ENCODE measurements at regions not wholly inside any gene's neighbourhood (a gene's known extent, or its start where the extent isn't known, plus 50 kb on each side); places are given as distances from the start of the nearest gene placed in this dataset.

DNA sequence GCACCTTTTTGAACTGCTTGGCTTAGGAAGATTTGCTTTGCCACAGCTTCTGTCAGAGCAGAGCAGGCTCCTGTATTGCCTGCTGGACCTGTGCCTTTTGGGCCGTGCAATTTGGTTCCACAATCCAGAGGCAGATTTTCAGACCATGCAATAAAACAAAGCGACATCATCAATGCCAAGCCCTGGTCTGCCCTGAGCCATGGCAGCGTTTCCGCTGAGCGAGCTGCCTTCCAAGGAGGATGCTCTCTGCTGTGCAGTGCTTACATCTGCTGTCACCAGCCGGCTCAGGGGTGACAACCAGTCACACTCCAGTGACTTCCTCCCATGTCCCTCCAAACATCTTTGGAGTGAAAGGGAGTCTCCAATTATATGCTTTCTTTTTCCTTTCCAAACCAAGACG is 282.2 kb downstream of the CDH26 start:
- DNase-seq (ENCODE audit: low read depth in 2 of 2, low spot score in 1 of 2), result no peak

DNA sequence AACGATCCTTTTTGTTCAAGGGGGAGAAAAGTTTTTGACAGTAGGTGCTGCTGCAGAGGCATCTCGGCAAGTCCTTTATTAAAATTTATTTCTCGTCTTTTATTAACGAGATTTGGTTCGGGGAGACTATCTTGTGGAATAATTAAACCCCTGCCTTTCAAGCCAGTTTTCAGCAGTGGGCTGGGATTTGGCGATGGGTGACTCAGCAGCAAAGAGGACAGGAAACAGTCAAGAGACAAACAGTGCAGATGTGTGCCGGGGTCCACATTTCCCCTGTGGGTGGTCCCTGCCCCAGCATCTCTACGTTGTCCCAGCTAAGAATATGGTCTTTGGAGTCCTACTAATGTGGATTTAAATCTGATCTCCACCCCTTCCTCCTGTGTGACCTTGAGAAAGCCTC is 282.8 kb downstream of the CDH26 start:
- no peak for DNase-seq (ENCODE audit: low read depth in 2 of 2, low spot score in 1 of 2)

- no peak for DNase-seq (ENCODE audit: low read depth in 2 of 2, low spot score in 1 of 2)
Measured at GRCh38 chr20:60242836-60243505, 284.7 kb downstream of the CDH26 start.

GRCh38 chr20:60244373-60245146 is 286.3 kb downstream of the CDH26 start:
- no peak for DNase-seq (ENCODE audit: low read depth in 2 of 2, low spot score in 1 of 2)

DNA sequence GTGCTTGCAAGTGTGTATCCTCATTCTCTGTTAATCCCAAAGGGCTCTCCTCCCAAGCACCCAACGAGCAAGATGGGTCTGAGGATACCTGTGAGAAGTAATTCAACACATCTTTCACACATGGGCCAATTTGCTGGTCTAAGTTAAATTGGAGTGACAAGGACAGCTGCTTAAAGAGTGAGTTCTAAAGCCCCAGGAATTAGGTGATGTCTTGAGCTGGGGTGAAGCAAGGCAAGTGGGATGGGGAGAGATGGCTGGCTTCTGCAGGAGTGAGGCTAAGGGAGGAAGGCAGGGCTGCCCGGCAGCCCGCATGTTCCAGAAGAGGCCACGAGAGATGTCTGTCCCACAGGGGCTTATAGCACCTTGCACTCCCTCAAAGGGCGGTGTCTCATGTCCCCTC is 288.5 kb downstream of the CDH26 start:
- DNase-seq (ENCODE audit: low read depth in 2 of 2, low spot score in 1 of 2), result no peak

GRCh38 chr20:60249436-60249835 is 291.2 kb downstream of the CDH26 start:
- DNase-seq (ENCODE audit: low read depth in 2 of 2, low spot score in 1 of 2), result no peak

DNA sequence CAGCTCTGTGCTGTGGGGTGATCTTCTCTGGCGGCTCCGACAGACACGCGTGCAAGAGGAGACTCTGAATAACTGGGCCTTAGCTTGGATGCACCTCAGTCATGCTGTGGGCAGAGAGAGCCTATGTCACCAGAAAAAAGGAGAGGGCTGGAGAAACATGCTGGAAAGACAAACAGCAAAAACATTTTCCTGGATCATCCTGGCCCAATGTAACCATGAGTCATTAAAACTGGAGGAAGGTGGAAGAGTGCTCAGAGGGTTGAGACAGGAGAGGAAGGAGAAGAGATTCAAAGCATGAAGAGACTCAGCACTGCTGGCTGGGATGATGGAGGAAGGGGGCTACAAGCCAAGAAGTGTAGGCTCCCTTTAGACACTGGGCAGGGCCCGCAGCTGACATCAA is 292.0 kb downstream of the CDH26 start:
- DNase-seq (ENCODE audit: low read depth in 2 of 2, low spot score in 1 of 2), result no peak

GRCh38 chr20:60252866-60253265 is 294.6 kb downstream of the CDH26 start:
- DNase-seq (ENCODE audit: low read depth in 2 of 2, low spot score in 1 of 2), result no peak

GRCh38 chr20:60253471-60253870 is 295.2 kb downstream of the CDH26 start:
- no peak for DNase-seq (ENCODE audit: low read depth in 2 of 2, low spot score in 1 of 2)

DNA sequence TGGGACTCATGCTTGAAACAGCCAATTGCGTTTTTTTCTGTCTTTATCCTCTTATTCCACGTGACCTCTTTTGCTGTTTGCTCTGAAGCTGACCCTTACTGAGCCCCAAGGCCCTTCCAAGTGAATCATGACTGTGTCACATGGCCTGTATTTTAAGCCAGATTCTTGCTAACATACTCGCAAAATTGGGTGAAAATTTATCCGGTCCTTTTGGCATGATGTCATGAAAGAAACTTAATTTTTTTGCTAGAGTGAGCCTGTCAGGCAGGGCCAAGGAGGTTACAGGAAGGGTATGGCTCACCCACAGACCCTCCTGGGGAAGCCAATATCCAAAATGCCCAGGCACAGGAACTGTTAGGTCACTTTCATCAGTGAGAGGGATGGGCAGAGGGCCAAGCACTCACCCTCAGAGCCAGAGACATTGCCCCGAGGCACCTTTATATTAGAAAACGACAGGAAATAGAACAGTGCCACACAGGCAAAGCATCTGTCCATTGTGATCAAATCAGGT is 296.7 kb downstream of the CDH26 start:
- no peak for DNase-seq (ENCODE audit: low read depth in 2 of 2, low spot score in 1 of 2)

DNA sequence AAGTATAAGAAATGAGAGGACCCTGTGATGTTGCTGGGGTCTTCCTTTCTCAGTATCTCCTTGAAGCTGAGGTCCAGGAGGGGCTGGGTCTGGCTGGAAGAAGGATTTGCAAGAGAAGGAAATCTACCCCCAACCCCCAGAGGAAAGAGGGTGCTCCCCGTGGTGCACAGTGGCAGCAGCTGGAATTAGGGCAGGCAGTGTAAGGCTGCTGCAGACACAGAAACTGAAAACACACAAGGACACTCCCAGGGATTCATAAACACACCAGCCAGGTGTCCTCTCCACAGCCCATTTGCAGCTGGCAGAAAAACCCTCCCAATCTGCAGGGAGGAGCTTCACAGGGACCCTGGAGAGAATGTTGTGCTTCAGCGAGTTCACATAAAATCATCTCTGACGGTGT is 297.2 kb downstream of the CDH26 start:
- DNase-seq (ENCODE audit: low read depth in 2 of 2, low spot score in 1 of 2), result no peak

- no peak for DNase-seq (ENCODE audit: low read depth in 2 of 2, low spot score in 1 of 2)
Measured at GRCh38 chr20:60255866-60256265, 297.6 kb downstream of the CDH26 start.

GRCh38 chr20:60256811-60257210 is 298.6 kb downstream of the CDH26 start:
- no peak for DNase-seq (ENCODE audit: low read depth in 2 of 2, low spot score in 1 of 2)

GRCh38 chr20:60257671-60258070 is 299.4 kb downstream of the CDH26 start:
- DNase-seq (ENCODE audit: low read depth in 2 of 2, low spot score in 1 of 2), result no peak

GRCh38 chr20:60258255-60258863 is 300.1 kb downstream of the CDH26 start:
- no peak for DNase-seq (ENCODE audit: low read depth in 2 of 2, low spot score in 1 of 2)

DNA sequence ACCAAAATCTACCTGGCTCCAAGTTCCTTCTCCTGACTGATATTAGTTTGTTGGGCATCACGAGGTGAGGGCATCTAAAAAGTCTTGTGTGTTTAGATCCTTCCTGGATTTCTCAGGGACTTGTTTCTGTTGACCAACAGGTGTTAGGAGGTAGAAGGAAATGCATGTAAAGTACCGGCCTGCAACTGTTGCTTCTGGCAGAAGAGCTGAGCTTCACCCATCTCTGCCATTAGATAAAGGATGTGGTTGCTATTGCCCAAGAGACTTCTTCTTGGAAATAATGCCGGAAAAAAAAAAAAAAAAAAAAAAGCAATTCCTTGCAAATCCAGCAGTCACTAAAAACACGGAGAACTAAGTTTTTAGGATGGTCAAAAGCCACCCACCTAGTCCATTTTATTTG is 303.1 kb downstream of the CDH26 start:
- no peak for DNase-seq (ENCODE audit: low read depth in 2 of 2, low spot score in 1 of 2)

- DNase-seq (ENCODE audit: low read depth in 2 of 2, low spot score in 1 of 2), result peak; percentile 6 to 18
Measured at GRCh38 chr20:60262967-60263603, 304.9 kb downstream of the CDH26 start.

DNA sequence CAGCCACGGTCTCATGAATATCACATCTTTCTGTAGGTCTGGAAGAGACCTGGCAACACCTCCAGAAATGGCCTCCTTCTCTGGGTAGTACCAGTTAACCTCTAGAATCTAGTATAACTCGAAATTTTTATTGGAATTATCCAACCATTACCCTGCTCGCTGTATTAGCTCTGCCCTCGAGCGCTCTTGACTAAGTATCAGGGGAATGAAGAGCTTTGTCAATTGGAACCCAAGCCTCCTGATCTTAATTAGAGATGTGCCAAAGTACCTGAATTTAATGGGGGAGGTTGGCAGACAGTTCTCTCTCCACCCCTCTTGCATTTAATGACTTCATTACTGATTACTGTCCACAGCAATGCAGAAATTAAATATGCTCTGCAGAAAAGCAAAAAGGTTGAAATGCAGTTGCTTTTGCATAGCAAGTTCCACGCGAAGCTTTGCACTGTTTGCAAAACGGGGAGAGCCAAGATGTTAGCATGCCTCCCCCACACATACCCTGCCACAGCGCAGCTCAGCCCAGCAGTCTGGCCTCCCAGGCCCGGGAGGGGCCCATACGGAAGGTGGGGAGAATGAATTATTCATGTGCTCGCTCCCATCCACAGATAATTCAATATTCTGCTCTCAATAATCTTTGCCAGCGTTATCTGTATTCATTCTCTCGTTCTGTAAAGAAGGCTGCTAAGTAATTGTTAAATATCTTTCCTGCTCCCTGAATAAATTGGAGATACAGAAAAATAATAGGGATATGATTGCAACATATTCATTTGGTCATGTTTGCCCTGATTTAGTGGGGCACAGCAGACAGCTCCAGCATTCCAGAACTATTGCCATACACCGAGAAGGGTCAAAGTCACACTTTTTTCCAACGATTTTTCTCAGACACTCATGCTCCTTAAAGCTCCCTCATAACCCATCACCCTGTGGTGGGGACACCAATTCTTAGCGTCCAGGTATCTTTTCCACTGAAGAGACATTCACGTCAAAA is 305.8 kb downstream of the CDH26 start:
- DNase-seq (ENCODE audit: low read depth in 2 of 2, low spot score in 1 of 2), result no peak

DNA sequence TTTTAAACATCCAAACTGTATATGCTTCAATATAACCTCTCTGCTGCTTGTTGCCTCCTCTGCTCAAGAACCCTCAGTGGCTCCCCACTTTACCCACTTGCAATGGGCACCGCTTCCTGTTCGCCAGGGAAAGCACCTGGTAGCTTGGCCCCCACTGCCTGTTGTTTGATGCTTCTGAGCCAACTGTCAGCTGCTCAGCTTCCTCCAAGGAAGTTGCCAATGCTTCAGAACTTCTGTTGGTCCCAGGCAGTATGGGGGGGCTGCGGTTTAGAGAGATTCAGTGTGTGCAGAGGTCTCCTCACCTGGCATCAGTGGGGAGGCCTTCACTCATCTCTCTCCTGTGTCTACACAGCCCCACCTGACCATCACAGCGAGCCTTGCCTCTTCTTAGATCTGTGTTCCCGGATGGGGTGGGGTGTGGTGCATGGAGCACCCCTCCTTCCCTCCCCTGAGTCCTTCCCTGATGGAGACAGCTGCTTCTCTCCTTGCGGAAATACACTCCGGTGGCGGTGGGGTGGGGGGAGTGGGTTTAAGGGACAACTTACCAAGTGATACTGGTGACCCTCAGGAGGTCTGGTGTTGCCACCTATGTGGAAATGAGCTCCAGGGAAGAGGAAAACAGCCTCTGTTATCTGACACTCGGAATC is 308.1 kb downstream of the CDH26 start:
- no peak for DNase-seq (ENCODE audit: low read depth in 2 of 2, low spot score in 1 of 2)

- DNase-seq (ENCODE audit: low read depth in 2 of 2, low spot score in 1 of 2), result no peak
Measured at GRCh38 chr20:60268491-60268890, 310.3 kb downstream of the CDH26 start.
